HS-5 (cell line): ENCODE measurements at regions not wholly inside any gene's neighbourhood (a gene's known extent, or its start where the extent isn't known, plus 50 kb on each side); places are given as distances from the start of the nearest gene placed in this dataset.
"Not testable (repeated sequence)": the region's sequence is repeated elsewhere in the genome, so short reads cannot be mapped to it uniquely, and the experiment has no call there.

Experiments used
- DNase-seq: peaks from one replicate; pipeline ENCODE4 v3.0.0-alpha.2; 2012; ENCODE audit warnings: low read depth

DNA sequence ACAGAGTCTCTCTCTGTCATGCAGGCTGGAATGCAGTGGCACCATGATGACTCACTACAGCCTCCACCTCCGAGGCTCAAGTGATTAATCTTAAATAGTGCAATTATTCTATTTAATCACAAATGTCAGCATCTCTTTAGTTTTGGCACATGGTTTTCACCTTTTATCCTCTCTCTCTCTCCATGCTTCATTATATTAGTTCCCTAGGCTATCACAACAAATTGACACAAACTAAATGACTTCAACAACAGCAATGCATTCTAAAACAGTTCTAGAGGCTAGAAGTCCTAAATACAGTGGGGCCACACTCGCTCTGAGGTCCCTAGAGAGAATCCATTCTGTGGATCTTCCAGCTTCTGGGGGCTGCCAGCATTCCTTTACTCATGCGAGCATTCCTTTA is 178.2 kb upstream of the ZNG1F start:
- not testable (repeated sequence) for DNase-seq

DNA sequence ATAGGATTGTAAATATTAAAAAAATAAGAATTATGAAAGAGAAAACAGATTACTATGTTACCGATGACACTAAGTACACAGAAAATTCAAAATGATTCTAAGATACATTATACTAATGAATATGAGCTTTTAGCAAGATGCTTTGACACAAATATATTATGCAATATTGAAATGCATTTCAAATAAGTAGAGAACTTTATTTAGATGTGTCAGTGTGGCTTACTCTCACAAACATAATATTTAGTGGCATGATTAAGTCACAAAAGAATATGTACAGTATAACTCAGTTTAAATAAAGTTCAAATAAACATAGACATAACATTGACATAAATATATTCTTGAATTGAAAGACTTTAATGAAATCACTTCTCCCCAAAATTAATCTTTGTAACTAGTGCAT is 172.7 kb upstream of the ZNG1F start:
- not testable (repeated sequence) for DNase-seq

DNA sequence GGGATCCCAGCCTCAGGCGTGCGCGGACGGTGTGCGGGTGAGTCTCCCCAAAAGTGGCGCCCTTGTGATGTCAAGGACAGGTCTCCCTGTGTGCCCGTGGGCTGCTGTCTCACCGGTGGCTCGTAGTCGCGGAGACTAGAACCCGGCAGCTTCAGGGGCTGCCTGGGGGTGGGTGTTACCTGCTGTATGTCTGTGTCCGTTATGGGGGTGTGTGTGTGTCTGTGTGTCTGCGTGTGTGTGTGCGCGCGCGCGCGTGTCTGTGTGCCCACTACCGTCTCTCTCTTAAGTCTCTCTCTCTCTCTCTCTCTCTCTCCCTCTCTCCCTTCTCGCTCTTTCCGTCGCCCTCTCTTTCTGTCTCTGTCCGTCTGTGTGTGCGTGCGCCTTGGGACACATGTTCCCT is 170.0 kb upstream of the ZNG1F start:
- DNase-seq = peak; percentile 19

DNA sequence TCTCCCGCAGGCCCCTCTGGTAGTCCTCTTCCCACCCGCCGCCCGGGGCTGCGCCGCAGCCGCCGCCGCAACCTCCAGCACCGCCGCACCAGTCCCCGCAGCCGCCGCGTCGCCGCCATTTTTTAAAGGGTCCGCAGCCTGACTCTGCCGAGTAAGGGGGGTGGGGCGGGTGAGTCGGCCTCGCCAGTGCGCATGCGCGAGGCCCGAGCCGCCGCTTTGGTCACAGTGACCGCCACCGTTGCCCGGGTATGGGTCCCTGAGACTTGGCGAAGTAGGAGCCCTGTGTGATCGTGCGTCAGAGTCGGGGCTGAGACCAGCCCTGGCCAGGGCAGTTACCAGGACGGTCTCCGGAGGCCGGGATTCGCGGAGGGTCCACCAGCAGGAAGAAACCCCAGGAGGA is 169.6 kb upstream of the ZNG1F start:
- peak; percentile 26 for DNase-seq

DNA sequence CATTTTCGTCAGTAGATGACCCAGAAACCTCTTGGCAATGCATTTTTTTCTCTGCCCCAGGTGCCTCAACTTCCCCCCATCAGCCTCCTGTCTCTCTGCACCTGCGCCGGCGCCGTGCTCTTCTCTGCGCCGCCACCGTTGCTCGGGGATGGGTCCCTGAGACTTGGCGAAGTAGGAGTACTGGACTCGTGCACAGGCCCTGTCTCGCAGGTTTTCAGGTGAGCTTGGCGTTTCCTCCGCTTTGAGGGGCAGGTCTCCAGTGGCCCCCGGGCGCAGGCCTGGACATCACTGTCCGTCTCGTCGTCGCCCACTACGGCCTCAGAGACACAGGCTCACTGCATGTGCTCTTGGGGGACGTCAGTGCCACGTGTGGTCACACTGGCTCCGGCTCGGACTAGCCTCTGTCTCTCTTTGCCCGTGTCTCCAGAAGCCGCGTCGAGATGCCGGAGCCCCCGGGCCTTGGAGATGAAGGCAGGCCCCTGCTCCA is 168.8 kb upstream of the ZNG1F start:
- not testable (repeated sequence) for DNase-seq

DNA sequence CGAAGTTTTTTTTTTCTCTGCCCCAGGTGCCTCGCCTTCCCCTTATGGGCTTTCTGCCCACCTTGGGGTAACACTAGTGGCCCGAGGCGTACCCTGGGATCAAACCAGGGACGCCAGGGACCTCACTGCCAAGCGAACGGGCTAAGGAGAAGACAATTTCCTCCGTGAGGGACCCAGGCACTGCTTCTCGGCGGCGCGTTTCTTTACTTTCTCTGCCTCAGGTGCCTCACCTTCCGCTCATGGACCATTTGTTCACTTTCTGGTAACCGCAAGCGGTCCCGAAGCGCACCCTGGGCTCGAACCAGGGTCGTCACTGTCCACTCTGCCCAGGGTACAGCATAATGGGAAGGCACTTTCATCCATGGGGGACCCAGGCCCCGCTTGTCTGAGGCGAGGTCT is 168.2 kb upstream of the ZNG1F start:
- not testable (repeated sequence) for DNase-seq

DNA sequence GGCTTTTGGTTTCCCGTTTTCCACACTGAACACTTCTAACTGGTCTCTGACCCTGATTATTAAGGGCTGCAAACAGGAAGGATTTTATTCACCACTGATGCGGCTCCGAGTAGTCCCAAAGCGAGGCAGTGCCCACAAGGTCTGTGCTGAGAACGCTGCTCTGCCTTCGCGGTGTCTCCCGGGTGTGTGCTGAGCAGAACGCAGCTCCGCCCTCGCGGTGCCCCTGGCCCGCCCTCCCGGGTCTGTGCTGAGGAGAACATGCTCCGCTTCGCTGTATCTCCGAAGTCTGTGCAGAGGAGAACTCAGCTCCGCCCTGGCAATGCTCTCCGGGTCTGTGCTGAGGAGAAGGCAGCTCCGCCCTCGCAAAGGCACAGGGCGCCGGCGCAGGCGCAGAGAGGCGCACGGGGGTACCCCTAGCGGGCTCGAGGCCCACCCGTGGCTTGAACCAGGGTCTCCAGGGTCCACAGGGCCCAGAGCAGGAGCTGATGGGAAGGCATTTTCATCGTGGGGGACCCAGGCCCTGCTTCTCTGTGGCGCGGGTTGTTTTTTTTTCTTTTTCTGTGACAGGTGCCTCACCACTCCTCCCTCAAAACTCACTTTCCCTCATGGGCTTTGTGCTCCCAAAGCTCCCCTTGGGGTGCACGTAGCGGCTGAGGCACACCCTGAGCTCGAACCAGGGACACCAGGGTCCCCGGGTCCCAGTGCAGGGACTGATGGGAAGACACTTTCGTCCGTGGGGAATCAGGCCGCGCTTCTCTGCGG is 167.7 kb upstream of the ZNG1F start:
- not testable (repeated sequence) for DNase-seq

DNA sequence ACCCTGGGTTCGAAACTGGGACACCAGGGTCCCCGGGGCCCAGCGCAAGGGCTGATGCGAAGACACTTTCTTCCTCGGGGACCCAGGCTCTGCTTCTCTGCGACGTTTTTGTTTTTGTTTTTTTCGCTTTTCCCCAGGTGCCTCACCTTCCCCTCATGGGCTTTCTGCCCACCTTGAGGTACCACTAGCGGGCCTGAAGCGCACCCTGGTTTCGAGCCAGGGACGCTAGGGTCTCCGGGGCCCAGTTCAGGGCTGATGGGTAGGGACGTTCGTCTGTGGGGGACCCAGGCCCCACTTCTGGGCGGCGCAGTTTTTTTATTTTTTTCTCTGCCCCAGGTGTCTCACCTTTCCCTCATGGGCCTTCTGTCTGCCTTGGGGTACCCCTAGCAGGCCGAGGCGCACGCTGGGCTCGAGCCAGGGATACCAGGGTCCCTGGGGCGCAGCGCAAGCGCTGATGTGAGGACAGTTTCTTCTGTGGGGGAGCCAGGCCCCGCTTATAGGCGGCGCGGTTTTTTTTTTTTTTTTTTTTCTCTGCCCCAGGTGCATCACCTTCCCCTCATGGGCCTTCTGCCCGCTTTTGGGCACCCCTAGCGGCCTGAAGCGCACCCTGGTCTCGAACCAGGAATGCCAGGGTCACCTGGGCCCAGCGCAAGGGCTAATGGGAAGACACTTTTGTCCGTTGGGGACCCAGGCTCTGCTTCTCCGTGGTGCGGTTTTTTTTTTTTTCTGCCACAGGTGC is 166.8 kb upstream of the ZNG1F start:
- DNase-seq = not testable (repeated sequence)

DNA sequence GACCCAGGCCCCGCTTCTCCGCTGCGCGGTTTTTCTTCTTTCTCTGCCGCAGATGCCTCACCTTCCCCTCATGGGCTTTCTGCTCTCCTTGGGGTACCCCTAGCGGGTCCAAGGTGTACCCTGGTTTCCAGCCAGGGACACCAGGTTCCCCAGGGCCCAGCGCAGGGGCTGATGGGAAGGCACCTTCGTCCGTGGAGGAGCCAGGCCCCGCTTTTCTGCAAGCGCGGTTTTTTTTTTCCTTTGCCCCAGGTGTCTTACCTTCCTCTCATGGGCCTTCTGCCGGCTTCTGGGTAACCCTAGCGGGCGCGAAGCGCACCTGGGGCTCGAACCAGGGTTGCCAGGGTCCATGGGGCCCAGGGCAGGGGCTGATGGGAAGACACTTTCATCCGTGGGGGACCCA is 165.9 kb upstream of the ZNG1F start:
- not testable (repeated sequence) for DNase-seq

DNA sequence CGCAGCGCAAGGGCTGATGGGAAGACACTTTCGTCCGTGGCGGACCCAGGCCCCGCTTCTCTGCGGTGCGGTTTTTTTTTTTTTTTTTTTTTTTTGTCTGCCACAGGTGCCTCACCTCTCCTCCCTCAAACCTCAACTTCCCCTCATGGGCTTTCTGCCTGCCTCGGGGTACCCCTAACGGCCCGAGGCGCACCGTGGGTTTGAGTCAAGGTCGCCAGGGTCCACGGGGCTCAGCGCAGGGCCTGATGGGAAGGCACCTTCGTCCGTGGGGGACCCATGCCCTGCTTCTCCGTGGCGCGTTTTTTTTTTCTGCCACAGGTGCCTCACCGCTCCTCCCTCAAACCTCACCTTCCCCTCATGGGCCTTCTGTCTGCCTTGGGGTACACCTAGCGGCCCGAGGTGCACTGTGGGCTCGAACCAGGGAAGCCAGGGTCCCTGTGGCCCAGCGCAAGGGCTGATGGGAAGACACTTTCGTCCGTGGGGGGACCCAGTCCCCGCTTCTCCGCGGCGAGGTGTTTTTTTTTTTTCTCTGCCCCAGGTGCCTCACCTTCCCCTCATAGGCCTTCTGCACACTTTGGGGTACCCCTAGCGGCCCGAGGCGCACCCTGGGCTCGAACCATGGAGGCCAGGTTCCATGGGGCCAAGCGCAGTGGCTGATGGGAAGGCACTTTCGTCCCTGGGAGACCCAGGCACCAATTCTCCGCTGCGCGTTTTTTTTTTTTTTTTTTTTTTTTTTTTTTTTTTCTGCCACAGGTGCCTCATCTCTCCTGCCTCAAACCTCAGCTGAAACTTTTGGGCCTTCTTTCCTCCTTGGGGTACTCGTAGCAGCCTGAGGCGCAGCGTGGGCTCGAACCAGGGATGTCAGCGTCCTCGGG is 165.2 kb upstream of the ZNG1F start:
- DNase-seq = not testable (repeated sequence)

DNA sequence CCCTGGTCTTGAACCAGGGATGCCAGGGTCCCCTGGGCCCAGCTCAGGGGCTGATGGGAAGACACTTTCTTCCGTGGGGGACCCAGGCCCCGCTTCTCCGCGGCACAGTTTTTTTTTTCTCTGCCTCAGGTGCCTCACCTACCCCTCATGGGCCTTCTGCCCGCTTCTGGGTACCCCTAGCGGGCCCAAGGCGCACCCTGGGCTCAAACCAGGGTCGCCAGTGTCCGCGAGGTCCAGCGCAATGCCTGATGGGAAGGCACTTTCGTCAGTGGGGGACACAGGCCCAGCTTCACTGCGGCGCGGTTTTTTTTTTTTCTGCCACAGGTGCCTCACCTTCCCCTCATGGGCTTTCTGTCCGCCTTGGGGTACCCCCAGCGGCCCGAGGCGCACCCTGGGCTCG is 163.9 kb upstream of the ZNG1F start:
- not testable (repeated sequence) for DNase-seq

DNA sequence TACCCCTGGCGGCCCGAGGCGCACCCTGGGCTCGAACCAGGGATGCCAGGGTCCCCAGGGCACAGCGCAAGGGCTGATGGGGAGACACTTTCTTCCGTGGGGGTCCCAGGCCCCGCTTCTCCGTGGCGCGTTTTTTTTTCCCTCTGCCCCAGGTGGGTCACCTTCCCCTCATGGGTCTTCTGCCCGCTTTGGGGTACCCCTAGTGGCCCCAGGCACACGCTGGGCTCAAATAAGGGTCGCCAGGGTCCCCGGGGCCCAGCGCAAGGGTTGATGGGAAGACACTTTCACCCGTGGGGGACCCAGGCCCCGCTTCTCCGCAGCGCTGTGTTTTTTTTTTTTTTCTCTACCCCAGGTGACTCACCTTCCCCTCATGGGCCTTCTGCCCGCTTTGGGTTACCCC is 163.3 kb upstream of the ZNG1F start:
- DNase-seq = not testable (repeated sequence)

DNA sequence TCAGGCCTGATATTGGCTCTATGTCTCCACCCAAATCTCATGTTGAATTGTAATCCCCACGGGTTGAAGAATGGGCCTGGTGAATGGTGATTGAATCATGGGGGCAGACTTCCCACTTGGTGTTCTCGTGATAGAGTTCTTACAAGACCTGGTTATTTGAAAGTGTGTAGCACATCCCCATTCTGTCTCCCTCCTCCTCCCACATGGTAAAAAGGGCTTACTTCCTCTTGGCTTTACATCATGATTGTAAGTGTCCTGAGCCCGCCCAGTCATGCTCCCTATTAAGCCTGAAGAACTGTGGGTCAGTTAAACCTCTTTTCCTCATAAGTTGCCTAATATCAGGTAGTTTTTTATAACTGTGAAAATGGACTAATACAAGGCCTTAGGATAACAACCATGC is 158.8 kb upstream of the ZNG1F start:
- DNase-seq = not testable (repeated sequence)

DNA sequence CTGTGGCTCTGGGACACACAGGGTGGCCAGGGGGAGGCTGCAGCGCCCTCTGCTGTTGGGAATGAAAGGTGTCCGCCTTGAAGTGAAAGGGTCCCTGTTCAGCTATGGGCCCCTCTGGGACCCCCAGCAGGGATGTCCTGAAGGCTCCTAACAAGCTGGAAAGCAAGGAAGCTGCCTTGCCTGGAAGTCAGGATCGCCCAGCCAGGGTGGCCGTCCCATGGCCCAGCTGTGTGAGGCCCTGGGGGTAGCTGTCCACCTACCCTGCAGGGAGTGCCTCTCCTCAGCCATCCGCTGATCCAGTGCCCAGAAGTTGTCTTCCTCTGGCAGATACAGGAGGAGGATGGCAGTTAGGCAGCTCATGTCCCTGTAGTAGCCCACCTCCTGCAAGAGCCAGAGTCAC is 143.4 kb upstream of the ZNG1F start:
- DNase-seq = not testable (repeated sequence)

DNA sequence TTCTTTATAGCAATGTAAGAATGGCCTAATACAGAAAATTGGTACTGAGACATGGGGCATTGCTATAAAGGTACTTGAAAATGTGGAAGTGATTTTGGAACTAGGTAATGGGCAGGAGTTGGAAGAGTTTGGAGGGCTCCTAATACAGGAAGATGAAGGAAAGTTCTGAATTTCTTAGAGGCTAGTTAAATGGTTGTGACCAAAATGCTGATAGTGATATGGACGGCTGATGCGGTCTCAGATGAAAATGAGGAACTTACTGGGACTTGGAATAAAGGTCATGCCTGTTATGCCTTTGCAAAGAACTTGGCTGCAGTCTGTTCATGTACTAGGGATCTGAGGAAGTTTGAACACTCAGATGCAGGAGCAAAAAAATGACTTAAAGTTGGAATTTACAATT is 132.2 kb upstream of the ZNG1F start:
- not testable (repeated sequence) for DNase-seq

DNA sequence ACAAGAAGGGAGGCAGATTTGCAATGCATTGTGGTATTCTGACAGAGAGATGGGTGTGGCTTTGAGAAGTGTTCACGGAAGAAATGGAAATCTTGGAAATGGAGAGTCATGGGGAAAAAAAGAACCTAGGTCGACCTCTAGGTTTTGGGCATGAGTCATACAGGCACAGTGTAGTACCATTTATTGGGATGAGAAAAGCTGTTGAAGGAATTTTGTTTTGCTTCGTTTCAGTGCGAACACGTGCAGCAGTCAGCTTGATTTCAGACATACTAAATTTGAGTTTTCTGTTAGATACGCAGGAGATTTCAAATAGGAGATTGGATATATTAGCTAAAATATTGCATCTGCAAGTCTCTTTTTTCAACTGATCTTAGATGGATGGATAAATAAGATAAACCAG is 119.8 kb upstream of the ZNG1F start:
- not testable (repeated sequence) for DNase-seq

DNA sequence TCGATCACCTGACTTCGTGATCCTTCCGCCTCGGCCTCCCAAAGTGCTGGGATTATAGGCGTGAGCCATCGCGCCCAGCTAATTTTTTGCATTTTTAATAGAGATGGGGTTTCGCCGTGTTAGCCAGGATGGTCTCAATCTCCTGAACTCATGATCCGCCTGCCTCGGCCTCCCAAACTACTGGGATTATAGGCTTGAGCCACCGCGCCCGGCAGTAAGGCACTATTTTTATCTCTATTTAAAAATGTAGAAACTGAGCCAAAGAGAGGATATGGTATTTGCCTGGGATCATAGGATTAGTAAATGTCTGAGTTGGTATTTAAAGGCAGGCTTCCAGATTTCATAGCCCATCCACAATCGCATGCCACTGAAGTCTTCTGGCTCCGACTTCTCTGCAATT is 96.6 kb upstream of the ZNG1F start:
- not testable (repeated sequence) for DNase-seq

DNA sequence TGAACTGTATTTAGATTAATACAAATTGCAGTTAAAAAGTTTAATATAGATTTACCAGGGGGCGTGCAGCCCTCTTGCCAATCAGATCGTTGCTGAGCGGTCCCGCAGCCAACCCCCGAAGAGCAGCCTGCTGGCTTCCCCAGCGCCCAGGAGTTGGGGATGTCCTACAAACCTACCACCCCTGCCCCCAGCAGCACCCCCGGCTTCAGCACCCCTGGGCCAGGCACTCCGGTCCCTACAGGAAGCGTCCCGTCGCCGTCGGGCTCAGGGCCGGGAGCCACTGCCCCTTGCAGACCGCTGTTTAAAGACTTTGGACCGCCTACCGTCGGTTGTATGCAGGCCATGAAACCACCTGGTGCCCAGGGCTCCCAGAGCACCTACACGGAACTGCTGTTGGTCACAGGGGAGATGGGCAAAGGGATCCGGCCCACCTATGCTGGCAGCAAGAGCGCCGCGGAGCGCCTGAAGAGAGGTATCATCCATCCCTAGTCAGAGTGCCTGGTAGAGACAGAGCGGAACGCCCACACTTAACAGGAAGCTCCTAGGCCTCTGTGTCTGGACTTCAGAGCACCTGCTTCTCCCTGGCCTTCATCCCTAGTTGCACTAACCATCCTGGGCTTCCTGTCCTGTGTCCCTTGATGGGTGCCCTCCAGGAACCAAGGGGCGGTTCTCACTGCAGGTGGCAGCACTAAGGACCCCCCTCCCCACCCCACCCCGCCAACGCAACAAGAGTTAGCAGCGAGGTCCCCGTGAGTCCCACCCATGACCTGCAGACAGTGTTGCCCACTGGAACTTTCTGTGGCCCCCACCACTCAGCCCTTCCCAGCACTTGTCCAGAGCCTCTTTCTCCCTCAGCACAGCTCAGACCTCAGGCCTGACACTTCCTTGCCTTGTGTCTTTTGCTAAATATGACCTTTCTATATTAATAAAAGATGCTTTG is 91.5 kb upstream of the ZNG1F start:
- not testable (repeated sequence) for DNase-seq

DNA sequence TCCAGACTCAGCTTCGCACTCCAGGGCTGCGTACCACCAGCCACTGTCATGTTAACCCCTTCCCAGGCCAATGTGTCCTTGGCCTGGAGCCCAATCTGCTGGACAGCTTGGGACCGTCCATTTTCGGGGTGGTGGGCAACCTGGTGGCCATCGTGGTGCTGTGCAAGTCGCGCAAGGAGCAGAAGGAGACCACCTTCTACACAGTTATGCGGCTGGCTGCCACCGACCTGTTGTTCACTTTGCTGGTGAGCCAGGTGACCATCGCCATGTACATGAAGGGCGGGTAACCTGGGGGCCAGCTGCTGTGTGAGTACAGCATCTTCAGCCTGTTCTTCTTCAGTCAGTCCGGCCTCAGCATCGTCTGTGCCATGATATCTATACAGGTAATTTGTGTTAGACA is 90.3 kb upstream of the ZNG1F start:
- DNase-seq = not testable (repeated sequence)

DNA sequence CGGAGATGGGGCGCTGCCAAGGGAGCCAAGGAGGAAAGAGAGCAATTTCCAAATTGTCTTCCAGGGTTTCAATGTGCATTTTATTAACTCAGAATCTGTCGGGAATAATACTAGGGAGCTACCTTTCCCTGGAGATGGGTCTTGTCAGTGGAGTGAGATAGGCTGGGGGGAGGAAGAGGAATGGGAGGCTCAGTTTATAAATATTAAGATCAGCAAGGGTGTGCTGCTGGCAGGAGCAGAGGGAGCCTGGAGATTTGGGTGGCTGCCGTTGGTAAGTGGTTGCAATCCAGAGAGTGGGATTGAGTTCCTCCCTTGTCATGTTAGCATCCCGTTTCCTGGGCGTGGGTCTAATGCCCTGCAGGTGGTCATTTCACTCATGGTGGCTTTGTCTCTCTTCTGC is 89.9 kb upstream of the ZNG1F start:
- DNase-seq = not testable (repeated sequence)
